Hypothalamus (tissue), 51 donors: ENCODE measurements at regions not wholly inside any gene's neighbourhood (a gene's known extent, or its start where the extent isn't known, plus 50 kb on each side); places are given as distances from the start of the nearest gene placed in this dataset.
A peak's percentile ranks its signal among the peaks of the same experiment; 100 is the strongest.
"Not testable (repeated sequence)": the region's sequence is repeated elsewhere in the genome, so short reads cannot be mapped to it uniquely, and the experiment has no call there.

Experiments
- DNase-seq, 51 donors: peaks; one replicate each; lab custom pipeline; 2025; lab: John Stamatoyannopoulos, UW

DNA sequence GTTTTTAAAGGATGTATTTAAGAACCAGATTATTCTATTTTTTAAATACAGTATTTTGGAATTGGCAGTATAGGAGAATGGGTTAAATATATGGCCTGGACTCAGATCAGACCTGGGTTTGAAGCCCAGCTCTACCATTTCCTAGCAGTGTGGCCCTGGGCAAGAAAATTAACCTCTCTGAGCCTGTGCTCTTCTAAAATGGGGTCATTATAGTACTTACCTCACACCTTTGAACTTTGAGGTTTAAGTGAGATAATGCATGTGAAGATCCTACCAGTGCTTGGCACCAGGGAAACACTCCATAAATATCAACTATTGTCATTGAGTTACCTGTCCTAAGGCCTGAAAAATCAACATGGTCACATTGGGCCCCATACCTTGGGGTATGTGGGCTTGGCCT lies 93.4 kb upstream of the WSB1 start:
- DNase-seq, result no peak

DNA sequence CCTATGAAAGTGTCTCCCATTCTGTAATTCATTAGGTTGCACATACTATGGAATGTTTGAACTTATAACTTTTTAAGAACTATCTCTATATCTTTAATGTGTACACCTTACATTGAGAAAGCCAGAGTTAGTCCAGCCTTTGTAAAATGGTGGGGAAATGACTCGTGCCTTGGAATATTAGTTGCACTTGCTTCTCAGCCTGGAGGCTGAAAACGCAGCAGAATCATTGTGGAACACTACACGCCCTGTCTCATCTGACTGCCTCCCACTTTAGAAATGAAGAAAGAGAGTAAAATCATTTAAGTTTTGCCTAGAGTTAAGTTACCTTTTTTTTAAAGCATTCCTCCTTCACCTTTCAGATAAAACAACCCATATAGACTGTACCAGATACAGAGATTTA lies 90.7 kb upstream of the WSB1 start:
- no peak for DNase-seq

DNA sequence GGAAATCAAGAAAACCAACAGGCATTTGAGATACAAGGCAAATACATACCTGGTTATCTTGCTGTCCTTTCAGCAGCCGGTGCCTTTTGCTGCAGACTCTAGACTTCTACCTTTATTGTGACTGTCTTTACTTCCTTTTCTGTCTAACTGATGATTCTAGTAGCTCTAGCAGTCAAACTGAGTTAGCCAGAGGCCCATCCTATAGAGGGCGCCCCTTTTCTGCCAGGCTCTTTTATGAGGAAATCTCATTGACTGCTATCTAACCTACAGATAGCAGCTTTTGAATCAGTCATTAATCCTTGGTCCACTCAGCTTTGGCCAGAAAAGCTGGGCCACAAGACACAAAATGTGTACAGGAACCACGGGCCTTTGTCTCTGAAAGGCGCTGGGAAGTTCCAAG lies 87.5 kb upstream of the WSB1 start:
- no peak for DNase-seq

DNA sequence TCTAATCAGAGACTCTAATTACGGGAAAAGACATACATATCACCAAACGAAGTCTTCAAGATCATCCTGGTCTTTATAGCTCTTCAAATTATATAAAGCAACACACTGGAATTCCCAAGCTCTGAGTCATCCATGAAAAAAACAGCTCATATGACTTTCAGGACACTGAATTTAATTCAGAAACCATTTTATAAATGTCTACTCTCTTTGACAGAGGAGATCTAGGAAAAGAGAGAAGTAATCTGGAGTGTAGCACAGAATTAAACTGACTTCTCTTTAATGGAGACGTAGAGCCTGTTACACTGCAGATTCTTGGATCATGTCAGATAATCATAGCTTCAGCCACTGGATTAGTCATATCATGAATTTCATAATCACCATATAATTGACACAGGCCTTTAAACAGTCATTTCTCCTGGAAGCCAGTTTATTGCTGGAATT lies 86.8 kb upstream of the WSB1 start:
- DNase-seq, result no peak

DNA sequence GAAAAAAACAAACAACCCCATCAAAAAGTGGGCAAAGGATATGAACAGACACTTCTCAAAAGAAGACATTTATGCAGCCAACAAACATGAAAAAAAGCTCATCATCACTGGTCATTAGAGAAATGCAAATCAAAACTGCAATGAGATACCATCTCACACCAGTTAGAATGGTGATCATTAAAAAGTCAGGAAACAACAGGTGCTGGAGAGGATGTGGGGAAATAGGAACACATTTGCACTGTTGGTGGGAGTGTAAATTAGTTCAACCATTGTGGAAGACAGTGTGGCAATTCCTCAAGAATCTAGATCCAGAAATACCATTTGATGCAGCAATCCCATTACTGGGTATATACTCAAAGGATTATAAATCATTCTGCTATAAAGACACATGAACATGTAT lies 85.5 kb upstream of the WSB1 start:
- not testable (repeated sequence) for DNase-seq

DNA sequence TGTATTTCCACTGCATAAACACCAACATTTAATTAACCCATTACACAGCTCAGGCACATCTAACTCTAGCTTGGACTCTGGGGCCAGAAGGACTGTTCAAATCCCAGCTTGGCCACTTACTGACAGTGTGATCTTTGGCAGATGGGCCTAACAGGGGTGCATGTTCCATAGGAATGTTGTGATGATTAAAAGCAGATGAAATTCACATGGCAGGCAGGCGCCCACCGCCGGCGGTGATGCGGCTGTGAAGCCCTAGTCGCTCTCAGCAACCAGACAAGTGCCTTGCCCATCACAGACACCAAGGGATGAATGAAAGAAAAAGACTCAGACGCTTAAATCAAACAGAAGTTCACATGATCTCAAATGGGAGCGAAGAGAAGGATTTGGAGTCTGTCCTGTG lies 84.6 kb upstream of the WSB1 start:
- no peak for DNase-seq

DNA sequence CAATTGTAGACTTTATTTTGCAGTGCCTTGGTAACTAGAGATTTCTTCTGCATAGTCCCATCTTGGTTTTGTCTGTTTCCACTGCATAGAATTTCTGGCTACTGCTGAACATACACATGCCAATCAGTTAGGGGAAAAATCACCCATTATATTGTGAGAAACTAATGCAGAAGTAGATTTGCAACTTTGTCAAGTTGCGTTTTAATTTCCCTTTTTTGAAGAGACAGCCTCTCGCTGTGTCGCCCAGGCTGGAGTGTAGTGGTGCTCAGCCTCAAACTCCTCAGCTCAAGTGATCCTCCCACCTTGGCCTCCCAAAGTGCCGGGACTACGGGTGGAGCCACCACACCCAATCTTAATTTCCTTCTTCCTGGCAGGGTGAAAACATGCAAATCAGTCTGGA lies 83.1 kb upstream of the WSB1 start:
- DNase-seq, result not testable (repeated sequence)

DNA sequence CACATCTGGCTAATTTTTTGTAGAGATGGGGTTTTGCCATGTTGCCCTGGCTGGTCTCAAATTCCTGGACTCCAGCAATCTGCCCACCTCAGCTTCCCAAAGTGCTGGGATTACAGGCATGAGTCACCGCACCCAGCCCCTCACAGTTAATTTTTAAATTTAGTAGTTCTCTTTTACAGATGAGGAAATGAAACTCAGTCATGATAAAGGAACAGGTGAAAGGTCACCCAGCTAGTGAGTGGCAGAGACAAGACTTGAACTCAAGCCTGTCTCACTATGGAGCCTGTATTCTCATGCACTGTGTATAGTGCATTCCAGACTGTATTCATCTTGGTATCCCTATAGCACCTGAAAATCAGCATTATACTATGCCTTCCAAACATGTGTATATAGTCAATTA lies 77.1 kb upstream of the WSB1 start:
- DNase-seq, result no peak

DNA sequence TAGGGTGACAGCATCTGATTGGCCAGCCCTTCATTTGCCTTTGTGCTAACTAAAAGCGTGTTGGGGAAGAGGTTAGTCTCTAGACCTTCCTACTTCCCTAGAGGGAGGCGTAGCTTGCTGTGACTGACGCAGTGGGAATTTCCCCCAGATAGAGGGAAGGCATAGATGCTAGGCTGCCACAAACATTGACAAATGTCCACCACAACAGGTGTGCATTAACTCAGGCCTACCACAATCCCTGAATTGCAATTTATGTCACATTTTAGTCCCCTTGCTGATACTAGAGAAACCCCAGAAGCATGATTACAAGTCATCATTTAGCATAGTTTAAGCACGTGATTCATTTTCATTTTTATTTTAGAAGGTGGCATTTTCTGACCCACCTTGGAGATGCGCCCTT lies 76.3 kb upstream of the WSB1 start:
- no peak for DNase-seq

DNA sequence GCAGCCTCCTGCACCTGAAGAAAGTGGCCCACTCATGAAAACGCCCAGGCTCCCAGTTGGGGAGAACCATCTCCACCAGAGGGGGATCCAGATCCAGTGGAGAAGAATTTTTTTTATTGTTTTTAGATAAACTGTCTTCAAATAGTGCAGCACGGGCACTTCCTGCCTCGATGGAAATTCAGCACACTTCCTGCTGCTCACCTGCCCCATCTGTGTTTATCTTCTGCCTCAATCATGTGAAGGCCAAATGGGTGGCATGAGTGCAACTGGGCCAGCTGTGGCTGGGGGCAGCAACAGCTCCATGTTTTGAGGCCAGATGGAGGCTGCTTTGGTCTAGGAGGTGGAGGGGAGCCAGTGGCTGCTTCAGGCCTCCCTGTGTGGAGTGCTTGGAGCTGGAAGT lies 75.9 kb upstream of the WSB1 start:
- no peak for DNase-seq

DNA sequence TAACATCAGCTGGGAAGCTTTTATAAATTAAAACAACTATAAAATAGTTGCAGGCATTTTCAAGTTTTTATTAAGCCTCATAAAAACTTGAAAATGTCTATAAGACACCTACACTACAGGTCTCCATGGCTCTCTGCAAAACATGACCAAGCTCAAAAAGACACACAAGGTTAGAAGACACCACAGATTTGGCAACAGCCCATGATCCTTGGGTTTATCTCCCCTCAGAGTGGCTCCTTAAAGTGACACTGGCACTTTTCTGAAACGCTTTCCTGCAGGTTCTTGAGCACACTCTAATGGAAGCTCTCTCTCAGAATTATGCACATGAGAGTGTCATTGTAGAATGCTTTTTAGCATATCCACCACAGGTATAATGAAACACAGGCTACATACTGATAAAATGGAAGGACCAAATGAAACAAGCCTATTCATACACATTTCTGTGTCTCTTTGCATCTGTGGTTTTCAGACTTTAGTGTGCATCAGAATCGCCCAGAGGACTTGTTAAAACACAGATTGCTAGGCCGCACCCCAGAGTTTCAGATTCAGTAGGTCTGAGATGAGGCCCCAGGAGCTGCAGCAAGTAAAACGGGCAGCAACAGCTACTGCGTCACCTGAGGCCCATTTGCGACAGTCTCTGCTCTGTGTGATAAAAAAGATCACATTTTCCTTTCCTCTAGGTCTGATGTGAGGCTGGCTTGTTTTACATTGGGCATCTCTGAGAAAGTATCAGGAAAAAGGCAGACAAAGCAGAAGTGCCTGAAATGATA lies 75.0 kb upstream of the WSB1 start:
- DNase-seq, result no peak

DNA sequence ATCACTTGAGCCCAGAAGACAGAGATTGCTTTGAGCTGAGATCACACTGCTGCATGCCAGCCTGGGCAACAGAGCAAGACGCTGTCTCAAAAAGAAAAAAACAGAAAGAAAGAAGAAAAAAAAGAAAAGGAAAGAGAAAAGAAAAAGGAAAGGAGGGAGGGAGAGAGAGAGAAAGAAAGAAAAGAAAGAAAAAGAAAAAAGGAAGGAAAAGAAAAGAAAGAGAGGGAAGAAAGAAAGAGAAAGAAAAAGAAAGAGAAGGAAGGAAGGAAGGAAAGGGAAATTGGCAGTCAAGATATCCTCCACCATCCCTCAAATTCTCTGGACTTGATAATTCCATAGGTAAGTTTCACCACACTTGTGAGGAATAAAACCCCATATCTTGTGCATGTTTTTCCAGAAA lies 71.4 kb upstream of the WSB1 start:
- no peak for DNase-seq

DNA sequence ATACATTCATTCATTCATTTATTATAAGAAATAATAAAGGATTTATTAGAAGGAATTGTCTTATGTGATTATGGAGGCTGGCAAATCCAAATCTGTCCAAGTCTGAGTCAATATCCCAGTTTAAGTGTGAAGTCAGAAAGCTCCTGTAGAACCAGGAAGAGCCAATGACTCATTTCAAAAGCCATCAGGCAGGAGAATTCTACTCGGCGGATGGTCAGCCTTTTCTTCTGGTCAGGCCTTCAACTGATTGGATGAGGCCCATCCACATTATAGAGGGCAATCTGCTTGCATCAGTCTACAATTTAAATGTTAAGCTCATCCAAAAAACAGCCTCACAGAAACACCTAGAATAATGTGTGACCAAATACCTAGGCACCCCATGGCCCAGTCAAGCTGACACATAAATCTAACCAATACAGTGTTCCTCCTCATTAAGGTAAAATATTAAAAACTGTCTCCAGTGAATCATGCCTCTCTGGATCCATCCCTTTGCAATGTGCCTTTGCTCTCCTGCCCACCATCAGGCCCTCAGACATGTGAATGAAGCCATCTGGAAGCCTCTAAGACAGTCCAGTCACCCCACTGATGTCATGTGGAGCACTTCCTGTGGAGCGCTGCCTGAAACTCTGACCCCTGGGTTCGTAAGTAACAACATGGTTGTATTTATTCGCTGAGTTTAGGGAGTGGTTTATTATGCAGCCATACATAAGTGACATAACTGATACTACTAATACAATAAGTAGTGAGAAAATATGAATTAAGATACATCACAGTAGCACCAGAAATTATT lies 69.2 kb upstream of the WSB1 start:
- no peak for DNase-seq

DNA sequence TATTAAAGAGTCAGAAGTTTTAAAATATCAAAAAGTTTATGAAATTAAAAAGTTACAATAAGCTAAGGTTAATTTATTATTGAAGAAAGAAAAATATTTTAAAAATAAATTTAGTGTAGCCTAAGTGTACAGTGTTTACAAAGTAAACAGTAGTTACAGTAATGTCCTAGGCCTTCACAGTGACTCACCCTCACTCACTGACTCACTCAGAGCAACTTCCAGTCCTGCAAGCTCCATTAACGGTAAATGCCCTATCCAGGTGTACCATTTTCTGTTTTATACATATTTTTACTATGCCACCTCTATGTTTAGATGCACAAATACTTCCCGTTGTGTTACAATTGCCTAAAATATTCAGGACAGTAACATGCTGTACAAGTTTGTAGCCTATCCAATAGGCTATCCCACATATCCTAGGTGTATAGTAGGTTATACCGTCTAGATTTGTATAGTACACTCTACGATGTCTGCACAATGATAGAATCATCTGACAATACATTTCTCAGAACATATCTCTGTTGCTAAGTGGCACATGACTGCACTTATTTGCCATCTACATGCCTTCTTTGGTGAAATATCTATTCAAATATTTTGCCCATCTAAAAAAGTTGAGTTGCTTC lies 67.2 kb upstream of the WSB1 start:
- no peak for DNase-seq

DNA sequence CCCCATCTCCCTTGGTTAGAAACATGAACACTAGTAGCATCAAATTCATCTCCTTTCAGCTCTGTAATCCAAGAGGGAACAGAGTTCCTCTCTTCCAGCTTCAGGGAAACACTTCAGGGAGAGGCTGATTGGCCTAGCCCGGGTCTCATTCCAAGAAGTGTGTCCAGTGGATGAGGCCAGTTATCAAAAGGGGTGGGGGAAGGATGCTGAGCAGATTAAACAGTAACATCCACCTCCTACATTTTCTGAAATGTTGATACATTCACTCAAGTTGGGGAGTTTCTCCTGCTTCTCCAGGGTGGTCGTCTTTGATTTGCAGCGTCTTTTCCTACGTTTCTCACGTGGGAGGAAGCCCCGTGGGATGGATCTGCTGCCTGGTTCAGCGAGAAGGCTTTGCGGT lies 62.9 kb upstream of the WSB1 start:
- no peak for DNase-seq

DNA sequence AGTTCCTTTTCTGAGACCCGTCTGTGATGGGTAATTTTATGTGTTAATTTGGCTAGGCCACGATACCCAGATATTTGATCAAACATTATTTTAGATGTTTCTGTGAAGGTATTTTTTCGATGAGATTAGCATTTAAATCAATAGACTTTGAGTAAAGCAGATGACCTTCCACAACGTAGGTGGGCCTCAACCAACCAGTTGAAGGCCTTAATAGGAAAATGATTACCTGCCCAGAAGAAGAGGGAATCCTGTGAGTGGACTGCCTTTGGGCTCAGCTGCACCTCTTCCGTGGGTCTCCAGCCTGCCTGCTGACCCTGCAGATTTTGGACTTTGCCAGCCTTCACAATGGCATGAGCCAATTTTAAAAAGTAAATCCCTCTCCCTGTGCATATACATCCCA lies 61.6 kb upstream of the WSB1 start:
- DNase-seq, result no peak

DNA sequence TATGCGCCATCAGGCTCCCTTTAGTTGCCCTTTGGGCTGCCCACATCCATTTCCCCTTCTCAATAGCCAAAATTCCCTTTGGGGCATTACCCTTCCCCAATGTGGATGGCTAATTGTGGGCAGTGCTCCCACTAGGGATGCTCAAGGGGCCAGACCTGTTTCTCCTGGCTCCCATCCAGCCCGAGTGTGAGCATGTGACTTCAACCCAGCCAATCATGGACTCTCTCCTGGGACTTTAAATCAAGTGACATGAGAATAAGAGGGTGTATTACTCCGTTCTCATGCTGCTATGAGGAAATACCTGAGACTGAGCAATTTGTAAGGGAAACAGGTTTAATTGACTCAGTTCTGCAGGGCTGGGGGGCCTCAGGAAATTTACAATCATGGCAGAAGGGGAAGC lies 60.9 kb upstream of the WSB1 start:
- no peak for DNase-seq

DNA sequence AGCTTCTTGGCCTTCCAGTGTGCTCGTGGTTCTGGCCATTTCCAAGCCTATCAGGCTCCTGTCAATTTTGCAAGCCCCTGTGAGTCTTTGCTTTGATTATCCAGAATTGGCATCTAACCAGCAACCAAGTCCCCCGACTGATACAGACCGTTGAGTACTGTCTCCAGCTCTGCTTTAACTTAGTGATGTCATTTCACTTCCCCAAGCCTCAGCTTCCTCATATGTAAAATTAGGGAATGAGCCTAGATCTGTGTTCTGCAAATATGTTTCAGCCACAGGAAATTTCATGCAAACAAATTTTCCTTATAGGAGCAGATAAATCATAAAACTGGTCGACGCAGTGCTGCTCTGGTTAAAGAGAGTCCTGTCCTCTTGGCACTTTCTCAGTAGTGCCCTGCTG lies 60.1 kb upstream of the WSB1 start:
- DNase-seq, result no peak

DNA sequence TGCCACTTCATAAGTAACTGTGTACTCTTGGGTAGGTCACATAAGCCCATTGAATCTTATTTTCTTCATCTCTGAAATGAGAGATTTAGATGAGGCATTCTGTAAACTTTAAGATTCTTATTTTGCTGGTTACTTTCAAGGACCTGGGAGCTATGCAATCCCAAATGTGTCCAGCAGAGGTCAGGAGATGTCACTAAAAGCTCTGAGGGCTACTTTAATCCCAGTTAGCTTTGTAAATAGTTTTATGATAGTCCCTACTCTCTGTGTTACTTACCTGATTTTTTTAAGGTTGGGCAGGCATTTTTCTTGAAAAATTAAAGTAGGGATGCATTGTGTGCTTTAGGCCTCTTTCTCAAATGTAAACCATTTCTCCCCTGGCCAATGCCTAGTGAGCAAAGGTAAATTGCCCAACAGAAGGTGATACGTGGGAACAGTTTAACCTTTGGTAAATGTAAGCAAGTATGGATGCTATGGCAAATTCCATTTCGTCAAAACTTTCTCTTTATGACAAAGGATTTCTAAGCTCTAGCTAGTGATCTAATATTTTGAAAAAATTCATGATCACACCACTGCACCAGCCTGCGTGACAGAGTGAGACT lies 57.1 kb upstream of the WSB1 start:
- DNase-seq, result peak in 35 of 51 donors; percentile 5 to 87 (median 56)

DNA sequence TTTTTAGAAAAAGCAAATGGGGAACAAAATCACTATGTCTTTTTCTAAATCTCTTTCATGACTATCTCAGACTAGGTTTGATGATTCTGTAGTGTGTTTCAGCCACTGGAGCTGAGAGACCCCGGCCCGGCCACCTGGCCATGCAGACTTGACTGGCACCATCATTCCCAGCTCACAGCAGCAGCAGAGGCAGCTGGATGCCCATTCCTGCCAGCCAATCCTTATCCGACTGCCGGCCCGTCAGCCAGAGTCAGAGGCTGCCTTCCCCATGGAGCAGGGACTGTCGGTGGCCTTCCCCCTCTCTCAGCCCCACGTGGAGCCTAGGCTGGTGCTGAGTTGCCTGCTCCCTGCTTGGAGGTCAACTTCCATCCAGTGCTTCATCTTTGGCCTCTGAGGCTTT lies 56.0 kb upstream of the WSB1 start:
- no peak for DNase-seq

DNA sequence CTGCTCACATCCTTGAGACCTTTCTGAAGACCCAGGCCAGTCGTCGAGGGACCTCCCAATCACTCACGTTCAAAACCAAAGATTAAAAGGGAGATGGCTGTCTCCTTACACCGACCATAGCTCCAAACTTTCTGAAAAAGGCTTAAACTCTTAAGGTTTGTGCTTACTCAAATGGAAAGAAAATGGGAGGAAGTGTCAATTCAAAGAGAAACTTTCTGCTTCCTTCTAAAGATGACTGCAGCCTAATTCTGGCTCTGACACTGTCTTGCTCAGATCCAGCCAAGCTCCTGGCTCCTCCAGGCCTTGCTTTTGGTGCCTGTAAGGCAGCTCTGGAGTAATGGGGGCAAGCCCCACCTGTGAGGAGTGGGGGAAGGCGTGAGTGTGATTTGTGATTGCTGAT lies 54.9 kb upstream of the WSB1 start:
- DNase-seq, result no peak

DNA sequence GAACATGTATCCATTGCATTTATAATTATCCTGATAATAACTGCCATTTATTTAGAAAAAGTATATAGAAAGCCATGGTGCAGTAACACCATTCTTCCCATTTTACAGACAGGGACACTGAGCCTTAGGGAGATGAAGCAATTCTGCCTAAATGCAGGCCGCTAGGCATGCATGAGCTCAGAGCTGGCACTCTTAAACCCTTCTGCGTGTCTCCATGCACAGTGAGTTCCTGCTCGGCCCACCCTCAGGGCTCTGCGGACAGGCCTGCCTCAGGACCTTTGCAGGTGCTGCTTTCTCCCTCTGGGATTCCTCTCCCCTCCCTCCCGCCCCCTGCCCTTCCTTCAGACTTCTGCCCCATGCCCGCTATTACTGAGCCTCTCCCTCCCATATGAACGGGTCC lies 54.3 kb upstream of the WSB1 start:
- DNase-seq, result no peak
